ENCODE measurements at regions not wholly inside any gene's neighbourhood (a gene's known extent, or its start where the extent isn't known, plus 50 kb on each side); places are given as distances from the start of the nearest gene placed in this dataset.

GRCh38 chr1:34331020-34331926, 154.6 kb downstream of the C1orf94 start:
- DNase-seq, result no peak

GRCh38 chr1:34332996-34333395, 156.3 kb downstream of the C1orf94 start:
- no peak for DNase-seq

- no peak for DNase-seq
Observed at GRCh38 chr1:34338871-34339270, 162.2 kb downstream of the C1orf94 start.

- DNase-seq, result no peak
Observed at GRCh38 chr1:34341896-34342295, 165.2 kb downstream of the C1orf94 start.

- DNase-seq, result no peak
Observed at GRCh38 chr1:34342334-34342733, 165.6 kb downstream of the C1orf94 start.

GRCh38 chr1:34346128-34346527, 169.4 kb downstream of the C1orf94 start:
- no peak for DNase-seq

GRCh38 chr1:34353409-34353808, 176.7 kb downstream of the C1orf94 start:
- DNase-seq, result no peak

GRCh38 chr1:34354367-34354766, 177.7 kb downstream of the C1orf94 start:
- DNase-seq, result no peak

GRCh38 chr1:34356853-34357252, 180.1 kb downstream of the C1orf94 start:
- no peak for DNase-seq

GRCh38 chr1:34358636-34359035, 181.9 kb downstream of the C1orf94 start:
- DNase-seq, result no peak

GRCh38 chr1:34359411-34359810, 182.7 kb downstream of the C1orf94 start:
- DNase-seq, result no peak

- no peak for DNase-seq
Observed at GRCh38 chr1:34360574-34360973, 183.9 kb downstream of the C1orf94 start.

- no peak for DNase-seq
Observed at GRCh38 chr1:34361121-34361520, 184.4 kb downstream of the C1orf94 start.

- DNase-seq, result no peak
Observed at GRCh38 chr1:34361781-34362357, 185.2 kb downstream of the C1orf94 start.

- DNase-seq, result no peak
Observed at GRCh38 chr1:34362949-34363348, 186.2 kb downstream of the C1orf94 start.

GRCh38 chr1:34363447-34363846, 186.7 kb downstream of the C1orf94 start:
- no peak for DNase-seq

- no peak for DNase-seq
Observed at GRCh38 chr1:34363915-34364314, 187.2 kb downstream of the C1orf94 start.

GRCh38 chr1:34364376-34364775, 187.7 kb downstream of the C1orf94 start:
- no peak for DNase-seq

GRCh38 chr1:34365295-34365694, 188.6 kb downstream of the C1orf94 start:
- no peak for DNase-seq

GRCh38 chr1:34366875-34367624, 190.3 kb downstream of the C1orf94 start:
- no peak for DNase-seq

- DNase-seq, result no peak
Observed at GRCh38 chr1:34367954-34368353, 191.2 kb downstream of the C1orf94 start.

GRCh38 chr1:34369701-34370455, 193.2 kb downstream of the C1orf94 start:
- DNase-seq, result no peak

- DNase-seq, result no peak
Observed at GRCh38 chr1:34370748-34371147, 194.0 kb downstream of the C1orf94 start.

Data from CD4-positive, alpha-beta T cell treated with Interferon alpha-2 for 1 hour (primary cell).